ENCODE measurements at regions not wholly inside any gene's neighbourhood (a gene's known extent, or its start where the extent isn't known, plus 50 kb on each side); places are given as distances from the start of the nearest gene placed in this dataset.

DNA sequence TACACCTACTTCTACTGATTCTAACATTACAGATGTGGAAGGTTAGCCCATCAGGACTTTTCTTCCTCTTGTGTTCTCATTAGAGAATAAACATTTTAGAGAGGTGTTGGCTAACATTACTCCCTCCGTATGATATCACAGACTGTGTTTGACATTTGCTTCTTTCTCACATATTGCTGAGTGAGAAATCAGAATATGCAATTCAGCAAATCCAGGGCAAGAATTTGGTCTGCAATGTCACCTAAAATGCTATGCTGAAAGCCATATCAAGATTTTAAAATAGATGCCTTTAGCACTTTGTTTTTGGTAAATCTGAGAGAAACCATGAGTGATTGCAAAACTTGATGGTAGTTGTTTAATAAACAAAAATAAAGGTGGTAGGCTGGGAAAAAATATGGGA lies 319.1 kb downstream of the C4orf33 start:
- TF ChIP-seq, protein P1, sequence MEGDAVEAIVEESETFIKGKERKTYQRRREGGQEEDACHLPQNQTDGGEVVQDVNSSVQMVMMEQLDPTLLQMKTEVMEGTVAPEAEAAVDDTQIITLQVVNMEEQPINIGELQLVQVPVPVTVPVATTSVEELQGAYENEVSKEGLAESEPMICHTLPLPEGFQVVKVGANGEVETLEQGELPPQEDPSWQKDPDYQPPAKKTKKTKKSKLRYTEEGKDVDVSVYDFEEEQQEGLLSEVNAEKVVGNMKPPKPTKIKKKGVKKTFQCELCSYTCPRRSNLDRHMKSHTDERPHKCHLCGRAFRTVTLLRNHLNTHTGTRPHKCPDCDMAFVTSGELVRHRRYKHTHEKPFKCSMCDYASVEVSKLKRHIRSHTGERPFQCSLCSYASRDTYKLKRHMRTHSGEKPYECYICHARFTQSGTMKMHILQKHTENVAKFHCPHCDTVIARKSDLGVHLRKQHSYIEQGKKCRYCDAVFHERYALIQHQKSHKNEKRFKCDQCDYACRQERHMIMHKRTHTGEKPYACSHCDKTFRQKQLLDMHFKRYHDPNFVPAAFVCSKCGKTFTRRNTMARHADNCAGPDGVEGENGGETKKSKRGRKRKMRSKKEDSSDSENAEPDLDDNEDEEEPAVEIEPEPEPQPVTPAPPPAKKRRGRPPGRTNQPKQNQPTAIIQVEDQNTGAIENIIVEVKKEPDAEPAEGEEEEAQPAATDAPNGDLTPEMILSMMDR (IDR thresholded peaks at IDR 0.05; ENCODE audit: low read length, missing control alignments), result no peak
- no peak for DNase-seq (ENCODE audit: low read depth)

DNA sequence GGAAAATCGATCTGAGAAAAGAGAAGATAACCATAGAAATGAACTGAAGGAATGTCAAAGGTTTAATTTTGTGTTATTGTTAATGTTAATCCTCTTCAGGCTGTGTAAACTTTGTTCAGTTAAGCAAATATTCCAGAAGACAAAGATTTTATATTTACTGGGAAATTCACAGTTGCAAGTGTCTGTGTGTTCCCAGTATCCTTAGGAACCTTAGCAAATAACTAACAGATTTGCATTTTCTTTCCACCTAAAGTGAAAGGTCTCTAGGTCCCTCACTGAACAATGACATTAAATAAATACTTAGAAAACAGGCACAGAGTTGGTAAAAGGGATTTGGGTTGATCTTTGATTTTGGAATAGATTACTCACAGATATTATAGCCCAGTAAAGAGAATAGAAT lies 324.7 kb downstream of the C4orf33 start:
- TF ChIP-seq, protein P1 (IDR thresholded peaks at IDR 0.05; ENCODE audit: low read length, missing control alignments), result no peak
- no peak overlapping the region for H3K4me3 ChIP-seq (replicated peaks; ENCODE audit: low read depth, low read length)
- no peak for DNase-seq (ENCODE audit: low read depth)

More for the DNA sequence above, 319.1 kb downstream of the C4orf33 start:
- no peak overlapping the region for H3K4me3 ChIP-seq (replicated peaks; ENCODE audit: low read depth, low read length)

DNA sequence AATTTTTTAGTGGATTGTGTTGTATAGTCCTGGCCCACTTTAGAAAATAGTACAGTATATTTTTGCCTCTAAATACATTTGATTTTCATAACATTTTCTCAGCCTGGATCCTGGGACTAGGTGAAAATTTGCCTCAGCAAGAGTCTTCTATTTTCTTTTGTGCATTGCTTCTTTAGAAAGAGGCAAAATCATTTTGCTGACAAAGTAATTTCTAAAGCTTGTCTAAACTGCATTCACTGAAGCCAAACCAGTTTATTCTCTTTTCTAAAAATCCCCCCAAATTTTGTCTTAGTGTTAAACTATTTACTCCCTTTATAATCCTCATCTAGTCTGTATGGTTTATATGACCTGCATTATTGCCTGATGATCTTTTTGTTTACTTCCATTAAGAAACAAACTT lies 326.3 kb downstream of the C4orf33 start:
- H3K4me3 ChIP-seq (replicated peaks; ENCODE audit: low read depth, low read length), result no peak overlapping the region
- DNase-seq (ENCODE audit: low read depth), result no peak
- TF ChIP-seq, protein P1 (IDR thresholded peaks at IDR 0.05; ENCODE audit: low read length, missing control alignments), result no peak

DNA sequence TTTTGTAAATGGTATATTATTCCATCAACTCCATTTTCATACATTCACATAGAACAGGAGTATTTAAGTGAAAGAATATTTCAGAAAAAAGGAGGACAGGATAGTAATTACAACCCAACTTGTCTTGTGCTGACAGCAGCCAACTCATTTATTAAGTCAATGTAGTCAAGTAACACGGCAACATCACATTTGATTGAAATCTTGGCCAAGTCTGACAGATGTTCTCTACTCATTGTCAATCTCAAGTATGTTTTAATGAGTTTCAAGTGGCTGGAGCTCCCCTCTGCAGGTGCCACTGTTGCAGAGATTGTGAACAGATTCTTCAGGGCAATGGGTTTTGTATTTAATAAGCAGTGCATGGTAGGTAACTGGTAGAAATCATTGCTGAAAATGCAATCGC lies 332.5 kb downstream of the C4orf33 start:
- TF ChIP-seq, protein P1 (IDR thresholded peaks at IDR 0.05; ENCODE audit: low read length, missing control alignments), result no peak
- no peak for DNase-seq (ENCODE audit: low read depth)
- H3K4me3 ChIP-seq (replicated peaks; ENCODE audit: low read depth, low read length), result no peak overlapping the region

DNA sequence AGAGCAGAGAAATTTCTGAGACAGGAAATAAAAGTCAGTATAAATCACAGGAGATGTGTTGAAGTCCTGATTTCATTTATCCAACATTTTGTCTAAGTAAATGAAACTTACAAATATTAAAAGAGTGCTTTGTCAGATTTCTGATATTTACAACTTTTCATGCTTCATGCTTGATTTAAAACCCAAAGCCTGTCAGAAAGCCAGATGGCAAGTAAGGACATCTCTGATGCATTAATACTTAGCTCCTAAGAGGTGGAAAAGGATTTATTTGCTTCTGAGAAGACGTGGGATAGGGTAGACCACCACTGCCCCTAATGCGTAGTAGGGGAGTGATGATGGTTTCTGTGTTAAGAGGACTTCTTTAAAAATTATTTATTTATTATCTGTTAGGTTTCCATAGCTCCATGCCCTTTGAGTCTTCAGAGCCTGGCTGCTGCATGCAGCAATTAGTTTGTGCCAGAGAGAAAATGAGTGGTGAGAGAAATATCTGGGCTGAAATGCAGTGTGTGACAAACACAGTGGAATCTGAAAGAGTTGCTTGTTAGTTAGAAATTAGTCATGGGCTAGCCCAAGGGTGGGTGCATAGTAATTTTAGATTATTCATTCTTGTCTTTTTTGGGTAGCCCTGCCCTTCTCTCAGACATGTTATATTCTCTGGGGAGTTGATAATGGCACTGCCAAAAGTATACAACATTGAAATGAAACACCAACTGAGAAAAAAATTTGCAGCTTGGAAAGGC lies 333.8 kb downstream of the C4orf33 start:
- TF ChIP-seq, protein P1 (IDR thresholded peaks at IDR 0.05; ENCODE audit: low read length, missing control alignments), result no peak
- H3K4me3 ChIP-seq (replicated peaks; ENCODE audit: low read depth, low read length), result no peak overlapping the region
- no peak for DNase-seq (ENCODE audit: low read depth)

DNA sequence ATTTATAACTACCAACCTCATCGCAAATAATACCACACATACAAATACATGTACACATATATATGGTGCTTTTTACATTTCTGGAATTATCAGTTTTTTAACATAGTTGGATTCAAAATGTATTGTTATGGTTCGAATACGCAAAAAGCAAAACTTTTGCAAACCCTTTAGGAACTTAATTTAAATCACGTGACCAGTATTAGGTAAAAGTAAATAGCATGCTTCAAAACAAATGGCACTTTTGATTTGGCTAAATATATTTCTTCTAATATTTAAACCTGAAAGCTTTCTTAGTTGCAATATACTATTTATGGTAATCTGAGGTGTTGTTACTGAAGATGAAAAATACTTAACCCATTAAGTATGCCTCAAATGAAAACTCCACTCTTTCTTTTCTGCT lies 341.4 kb downstream of the C4orf33 start:
- H3K4me3 ChIP-seq (replicated peaks; ENCODE audit: low read depth, low read length), result no peak overlapping the region
- no peak for DNase-seq (ENCODE audit: low read depth)
- TF ChIP-seq, protein P1 (IDR thresholded peaks at IDR 0.05; ENCODE audit: low read length, missing control alignments), result no peak

DNA sequence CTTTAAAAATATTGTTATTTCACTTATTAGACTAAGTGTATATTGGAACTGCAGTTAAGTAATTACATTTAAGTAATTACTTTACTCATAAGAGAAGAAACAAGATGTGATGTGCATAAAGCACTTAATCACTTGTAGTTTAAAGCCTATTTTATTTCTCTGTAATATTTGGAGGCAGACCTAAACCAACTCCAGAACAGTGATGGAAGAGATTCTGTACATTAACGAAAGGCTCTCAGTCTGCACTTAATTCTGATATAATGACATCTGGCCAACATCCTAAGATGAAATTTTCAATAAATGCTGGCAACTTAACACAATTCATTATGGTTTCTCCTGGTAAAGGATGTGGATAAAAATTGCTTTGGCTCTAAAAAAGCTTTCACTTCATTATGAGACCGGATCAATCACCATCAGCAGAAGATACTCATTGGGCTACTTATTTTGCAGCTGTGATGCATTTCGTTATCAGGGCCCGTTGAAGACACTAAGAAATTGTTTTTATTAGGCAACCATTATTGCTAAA lies 342.6 kb downstream of the C4orf33 start:
- DNase-seq (ENCODE audit: low read depth), result no peak
- TF ChIP-seq, protein P1 (IDR thresholded peaks at IDR 0.05; ENCODE audit: low read length, missing control alignments), result no peak
- H3K4me3 ChIP-seq (replicated peaks; ENCODE audit: low read depth, low read length), result no peak overlapping the region
